T47D (cell line): ENCODE measurements at regions not wholly inside any gene's neighbourhood (a gene's known extent, or its start where the extent isn't known, plus 50 kb on each side); places are given as distances from the start of the nearest gene placed in this dataset.

Experiments used
- DNase-seq, 2 experiments: peaks; one replicate each; pipeline versions ENCODE4 v3.0.0 to v3.0.0-alpha.2; 2011 to 2012; ENCODE audit warnings: low read depth in 1 of 2, low spot score in 1 of 2
- JUND ChIP-seq: IDR thresholded peaks from 2 replicates; pipeline ENCODE4 v1.6.1; 2012; ENCODE audit warnings: low read depth
- in situ Hi-C: cut with HindIII; loops from 2 replicates; pipeline ENCODE4 v1.10.0; 2016; ENCODE audit warnings: low sequenced_read_pairs, low pct_unique_long_range_greater_than_20kb

DNA sequence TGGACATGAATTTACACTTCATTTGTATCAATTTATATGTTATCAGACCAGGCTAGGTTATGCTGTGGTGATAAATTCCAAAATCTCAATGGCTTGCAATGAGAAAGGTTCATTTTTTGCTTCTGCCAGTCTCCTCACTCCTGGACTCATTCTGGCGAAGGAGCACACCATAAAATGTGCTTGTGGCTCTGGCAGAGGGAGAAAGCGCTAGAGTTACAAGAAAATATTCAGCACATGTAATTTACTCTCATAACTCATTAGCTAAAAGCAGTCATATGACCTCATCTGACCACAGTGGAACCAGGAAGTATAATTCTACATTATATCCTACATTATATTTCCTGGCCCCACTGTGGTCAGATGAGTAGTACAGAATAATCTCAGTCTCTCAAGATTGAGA lies 193.8 kb downstream of the BCHE start:
- no peak for TF ChIP-seq JUND
- DNase-seq = no peak
- in situ Hi-C loops = no loop called here

DNA sequence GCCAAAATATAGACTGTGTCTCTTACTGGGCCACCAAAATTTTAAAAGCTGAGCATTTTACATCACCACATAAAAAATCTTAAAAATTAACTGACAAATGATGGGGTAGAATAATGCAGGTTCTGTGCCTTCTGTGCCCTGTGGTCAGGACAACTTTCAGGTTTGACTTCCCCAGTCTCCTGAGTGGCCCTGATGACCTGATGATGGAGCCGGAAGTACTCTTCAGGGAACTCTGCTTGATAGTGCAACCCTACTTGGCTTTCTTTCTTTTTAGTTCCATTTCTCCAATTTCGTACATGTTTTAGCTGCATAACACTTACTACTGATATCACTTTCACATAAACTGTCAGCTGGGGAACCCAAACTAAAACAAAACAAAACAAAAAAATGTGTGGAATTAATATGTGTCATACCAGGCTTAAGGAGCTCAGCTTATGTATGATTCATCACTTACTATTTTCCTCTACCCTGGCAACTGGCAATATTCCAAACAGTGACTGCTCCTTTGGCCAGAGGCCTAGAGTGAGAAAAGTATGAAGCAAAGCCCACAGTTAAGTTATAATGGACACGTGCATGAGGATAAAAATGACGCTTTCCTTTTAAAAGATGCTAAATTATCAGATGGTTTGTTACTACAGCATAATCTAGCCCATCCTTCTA lies 194.3 kb downstream of the BCHE start:
- no peak for TF ChIP-seq JUND
- in situ Hi-C loops = no loop called here
- DNase-seq = peak; percentile 34 to 72

DNA sequence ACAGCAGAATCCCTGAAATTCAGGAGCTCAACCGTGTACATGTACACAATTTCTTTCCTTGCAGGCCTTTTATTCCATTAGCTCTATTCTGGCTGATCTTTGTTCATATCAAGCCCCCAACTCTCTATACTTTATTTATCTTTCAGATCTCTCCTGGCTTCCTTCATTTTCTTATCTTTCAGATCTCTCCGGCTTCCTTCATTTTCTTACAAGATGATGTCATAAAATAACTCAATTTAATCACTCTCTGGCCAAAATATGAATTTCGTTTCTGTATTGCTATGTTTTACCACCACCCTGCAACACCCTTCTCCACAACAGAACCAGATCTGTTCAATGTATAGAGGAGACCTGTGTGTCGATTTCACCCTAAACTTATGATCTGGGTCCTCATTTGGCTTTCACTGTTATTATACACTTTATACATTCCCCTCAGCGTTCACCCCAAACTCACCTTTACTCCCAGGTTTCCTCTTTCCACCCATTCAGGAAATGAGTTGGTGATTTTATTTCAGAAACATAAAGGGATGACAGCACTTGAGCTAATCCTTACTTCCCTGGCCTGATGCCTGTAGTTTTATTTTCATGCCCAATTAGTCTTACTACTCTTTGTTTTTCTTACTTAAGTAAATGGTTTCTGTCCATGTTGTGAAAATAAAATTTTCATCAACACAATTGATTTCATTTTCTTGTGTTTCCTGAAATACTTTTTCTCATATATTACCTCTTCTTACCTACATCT lies 195.5 kb downstream of the BCHE start:
- TF ChIP-seq JUND = no peak
- in situ Hi-C loops = no loop called here
- no peak for DNase-seq

DNA sequence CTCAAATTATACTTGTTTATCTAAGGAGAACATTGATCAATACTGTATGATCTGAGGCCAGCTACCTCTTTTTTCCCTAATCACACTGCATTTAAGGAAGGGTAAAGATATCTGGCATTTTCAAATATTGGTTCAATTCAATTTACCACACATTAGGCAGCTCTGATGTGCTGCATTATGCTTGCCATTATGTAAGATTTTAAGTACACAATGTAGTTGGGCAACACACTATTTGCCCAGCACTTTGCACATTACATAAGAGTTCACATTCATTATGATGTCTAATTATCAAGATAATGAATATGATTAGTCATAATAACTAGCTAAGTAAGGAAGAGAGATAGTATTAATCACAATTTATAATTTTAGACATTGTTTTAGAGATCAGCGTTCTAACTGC lies 196.3 kb downstream of the BCHE start:
- TF ChIP-seq JUND = no peak
- in situ Hi-C loops = no loop called here
- DNase-seq = no peak

DNA sequence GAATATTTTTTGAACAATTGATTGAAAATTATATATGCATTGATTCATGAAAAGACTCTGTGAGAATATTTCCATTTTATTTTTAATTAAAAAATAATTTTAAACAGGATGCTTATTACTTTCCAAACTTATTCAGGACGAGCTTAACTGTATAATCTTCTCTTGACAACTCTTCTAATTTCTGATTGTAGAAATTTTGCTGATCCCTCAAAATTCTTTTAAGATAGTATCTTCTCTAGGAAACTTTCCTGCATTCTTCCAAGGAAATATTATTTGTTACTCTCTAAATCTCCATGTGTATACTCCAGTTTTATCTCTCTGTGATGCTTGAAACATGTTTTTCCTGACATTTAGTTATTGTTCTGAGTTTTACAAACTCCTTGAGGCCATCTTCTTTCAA lies 197.2 kb downstream of the BCHE start:
- no peak for TF ChIP-seq JUND
- in situ Hi-C loops = no loop called here
- no peak for DNase-seq

DNA sequence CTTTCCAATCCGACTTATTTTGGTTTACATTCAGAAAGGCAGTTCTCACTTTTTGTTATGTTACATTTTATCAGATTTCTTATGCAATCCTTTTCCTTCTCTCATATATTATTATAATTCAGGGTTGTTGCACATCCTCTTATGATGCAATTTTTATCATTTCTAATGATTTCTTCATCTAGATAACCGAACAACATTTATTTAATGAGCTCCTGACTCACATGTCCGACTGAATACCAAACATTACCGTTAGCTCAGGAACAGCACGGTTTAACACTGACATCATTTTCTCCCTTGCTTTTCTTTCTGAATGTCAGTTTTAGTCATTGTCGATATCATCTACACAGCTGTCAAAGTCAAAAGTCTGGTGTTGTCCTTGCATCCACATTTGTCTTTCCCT lies 199.2 kb downstream of the BCHE start:
- no peak for DNase-seq
- in situ Hi-C loops = no loop called here
- TF ChIP-seq JUND = no peak

DNA sequence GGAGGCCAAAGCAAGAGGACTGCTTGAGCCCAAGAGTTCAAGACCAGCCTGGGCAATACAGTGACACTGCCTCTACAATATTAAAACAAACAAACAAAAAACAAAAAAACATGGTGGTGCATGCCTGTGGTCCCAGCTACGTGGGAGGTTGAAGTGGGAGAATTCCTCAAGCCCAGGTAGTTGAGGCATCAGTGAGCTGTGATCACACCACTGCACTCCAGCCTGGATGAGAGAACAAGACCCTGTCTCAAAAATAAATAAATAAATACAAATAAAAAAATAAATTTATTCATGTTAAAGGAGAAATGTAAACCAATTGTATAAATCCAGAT lies 200.6 kb downstream of the BCHE start:
- in situ Hi-C loops = no loop called here
- TF ChIP-seq JUND = no peak
- no peak for DNase-seq

DNA sequence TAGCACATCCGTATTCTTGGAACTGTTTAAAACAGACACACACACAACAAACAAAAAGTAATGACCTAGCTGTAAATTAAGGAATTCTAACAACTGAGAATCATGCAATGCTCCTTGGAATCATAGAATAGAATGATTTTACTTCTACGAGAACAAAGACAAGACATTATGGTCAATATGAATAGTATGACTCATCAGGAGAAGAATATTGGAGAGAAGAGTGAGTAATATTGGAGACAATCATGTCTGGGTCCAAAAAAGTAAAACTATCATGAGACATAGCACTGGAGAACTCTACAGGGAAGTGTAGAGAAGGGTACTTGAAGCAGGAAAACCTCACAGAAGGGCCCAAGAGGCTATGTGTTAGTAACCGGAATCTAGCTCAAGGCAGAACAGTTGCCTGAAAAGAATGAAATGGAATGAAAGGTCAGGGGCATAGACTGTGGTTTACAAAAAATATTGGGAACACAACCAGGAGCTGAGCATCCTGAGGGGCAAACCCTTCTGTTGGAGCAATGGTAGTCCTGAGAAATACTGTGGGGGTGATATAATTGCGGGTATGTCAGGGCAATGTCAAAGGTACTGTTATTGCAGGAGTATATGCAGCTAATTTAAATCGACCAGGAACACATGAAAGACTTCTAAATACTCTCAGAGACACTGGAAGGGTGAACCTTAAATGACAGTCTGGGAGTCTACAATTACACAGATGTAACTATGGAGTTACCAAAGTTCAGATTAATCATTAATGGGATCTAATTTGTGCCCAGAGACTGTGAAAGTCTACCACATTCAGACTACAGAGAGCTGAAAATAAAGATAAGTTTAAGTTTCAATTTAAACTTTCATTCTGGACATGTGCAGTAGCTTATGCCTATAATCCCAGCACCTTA lies 201.2 kb downstream of the BCHE start:
- no peak for TF ChIP-seq JUND
- in situ Hi-C loops = no loop called here
- DNase-seq = no peak

DNA sequence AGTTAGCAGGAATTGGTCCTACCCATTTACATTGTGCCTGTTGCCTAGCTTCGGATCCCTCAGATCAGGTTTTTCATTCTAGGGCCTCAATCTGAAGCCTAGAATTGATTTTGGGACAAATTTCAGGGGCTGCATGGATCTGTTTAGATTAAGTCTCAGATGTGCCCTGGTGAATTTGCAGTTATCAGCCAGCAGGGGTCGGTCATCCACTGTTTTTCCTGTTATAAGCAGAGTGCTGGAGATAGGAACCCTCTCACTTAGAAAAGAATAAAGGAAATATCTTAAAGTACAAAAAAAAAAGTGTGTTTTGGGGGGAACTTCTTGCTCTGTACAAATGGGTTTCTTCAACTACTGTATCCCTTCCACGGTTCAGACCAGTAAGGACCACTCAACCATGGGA lies 212.5 kb downstream of the BCHE start:
- no peak for TF ChIP-seq JUND
- in situ Hi-C loops = no loop called here
- no peak for DNase-seq

DNA sequence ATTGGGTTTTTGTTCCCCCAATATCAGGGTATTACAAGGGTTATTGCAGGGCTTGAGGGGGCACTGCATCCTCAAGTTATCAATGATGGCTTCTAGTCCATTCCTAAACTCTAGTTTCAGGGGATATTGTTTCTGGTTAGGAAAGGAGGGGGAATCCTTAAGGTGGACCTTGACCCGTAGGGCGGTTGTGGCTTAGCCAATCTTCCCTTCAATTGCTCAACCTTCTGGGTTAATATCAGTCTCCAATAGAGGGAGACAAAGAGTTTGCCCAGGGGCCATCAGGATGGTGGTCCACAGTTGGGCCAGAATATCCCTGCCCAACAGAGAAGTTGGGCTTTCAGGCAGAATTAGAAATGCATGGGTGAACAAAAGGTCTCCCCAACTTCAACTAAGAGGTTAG lies 214.9 kb downstream of the BCHE start:
- in situ Hi-C loops = no loop called here
- no peak for DNase-seq
- no peak for TF ChIP-seq JUND

DNA sequence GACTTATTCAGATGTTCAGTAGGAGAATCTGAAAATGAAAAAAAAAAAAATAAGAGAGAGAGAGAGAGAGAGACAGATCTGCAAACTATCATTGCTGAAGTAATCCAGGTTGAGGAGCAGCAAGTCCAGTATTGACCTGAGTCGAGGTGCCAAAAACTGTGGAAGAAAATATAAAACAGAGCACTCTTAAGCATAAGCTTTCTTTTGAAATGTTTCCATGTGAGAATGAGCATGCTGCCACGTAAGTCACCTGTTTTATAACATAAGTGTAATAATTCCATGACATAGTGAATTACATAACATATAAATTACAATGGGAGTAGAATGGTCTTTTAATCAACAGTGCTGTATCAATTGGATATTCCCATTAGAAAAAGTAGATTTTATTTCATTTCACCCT lies 218.2 kb downstream of the BCHE start:
- DNase-seq = no peak
- TF ChIP-seq JUND = no peak
- in situ Hi-C loops = no loop called here

DNA sequence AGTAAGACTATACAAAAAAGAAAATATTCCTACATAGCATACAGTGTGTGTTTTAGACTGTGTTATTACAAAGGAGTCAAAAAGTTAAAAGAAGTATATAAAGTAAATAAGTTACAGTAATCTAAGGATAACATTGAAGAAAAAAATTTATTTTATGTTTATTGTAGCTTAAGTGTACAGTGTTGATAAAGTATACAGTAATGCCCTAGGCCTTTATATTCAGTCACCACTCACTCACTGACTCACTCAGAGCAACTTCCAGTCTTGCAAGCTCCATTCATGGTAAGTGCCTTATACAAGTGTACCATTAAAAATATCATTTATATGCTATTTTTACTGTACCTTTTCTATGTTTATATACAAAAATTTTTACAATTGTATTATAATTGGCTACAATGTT lies 220.1 kb downstream of the BCHE start:
- DNase-seq = no peak
- no peak for TF ChIP-seq JUND
- in situ Hi-C loops = no loop called here

DNA sequence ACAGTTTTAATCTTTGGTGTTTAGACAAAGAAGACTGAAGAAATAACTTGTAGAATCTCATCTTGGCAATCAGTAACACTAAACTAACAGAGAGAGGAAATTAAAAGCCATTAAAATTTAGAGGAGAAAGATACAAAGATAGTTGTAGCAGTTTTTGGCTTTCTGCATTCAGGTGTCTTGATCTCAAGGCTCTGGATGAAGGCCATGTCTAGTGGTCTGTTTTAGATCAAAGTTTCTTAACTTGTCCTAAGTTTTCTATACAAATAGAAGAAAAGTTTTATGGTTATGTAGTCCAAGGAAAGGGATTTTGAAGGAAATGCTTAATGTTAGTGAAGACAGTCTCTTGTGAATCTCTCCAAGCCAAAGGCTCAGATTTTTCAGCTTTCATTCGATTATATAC lies 222.9 kb downstream of the BCHE start:
- no peak for TF ChIP-seq JUND
- DNase-seq = peak in 1 of 2 experiments; percentile 11
- in situ Hi-C loops = no loop called here
